ENCODE measurements at regions not wholly inside any gene's neighbourhood (a gene's known extent, or its start where the extent isn't known, plus 50 kb on each side); places are given as distances from the start of the nearest gene placed in this dataset.

DNA sequence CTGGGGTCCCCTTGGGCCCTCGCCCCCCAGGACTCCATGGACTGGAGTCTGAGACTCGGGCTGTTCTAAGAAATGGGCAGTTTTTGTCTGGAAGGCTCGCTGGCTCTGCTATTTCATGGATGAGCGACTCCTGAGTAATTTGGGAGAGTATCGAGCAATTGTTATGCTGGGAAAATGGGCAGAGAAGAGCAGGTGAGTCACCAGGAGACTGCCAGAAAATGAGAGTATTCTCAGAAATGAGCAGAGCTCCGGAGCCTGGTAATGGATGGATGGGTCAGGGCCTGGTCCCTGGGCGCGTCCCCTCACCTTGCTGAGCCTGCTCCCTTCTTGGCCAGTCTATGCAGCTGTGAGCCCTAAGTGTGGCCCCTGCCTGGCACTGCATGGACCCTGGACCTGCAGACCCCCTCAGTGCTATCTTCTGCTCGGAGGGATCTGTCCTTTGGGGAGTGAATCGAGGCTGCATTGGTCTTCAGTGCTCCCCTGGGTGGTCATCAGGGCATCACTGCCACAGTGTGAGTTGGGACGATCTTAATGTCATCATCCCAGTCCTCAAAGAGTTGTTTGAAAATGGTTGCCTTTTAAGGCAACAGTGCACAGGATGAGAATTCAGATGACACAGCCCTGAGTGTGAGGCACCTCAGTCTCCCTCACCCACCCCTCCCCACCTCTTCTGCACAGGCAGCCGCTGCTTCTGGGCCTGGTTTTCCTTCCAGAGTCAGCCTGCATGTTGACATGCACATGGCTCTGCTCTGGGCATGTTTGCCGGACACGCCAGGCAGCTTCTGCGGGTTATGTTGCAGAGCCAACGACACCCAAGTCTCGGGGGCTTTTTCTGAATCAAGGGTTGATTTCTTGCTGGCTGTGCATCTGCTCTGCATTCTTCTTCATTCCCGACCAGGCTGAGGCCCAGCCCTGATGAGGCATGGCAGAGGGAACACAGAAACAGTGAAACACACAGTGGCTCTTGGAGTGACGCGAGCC lies 519.0 kb downstream of the TBC1D22A start:
- no peak for DNase-seq (ENCODE audit: low spot score)

DNA sequence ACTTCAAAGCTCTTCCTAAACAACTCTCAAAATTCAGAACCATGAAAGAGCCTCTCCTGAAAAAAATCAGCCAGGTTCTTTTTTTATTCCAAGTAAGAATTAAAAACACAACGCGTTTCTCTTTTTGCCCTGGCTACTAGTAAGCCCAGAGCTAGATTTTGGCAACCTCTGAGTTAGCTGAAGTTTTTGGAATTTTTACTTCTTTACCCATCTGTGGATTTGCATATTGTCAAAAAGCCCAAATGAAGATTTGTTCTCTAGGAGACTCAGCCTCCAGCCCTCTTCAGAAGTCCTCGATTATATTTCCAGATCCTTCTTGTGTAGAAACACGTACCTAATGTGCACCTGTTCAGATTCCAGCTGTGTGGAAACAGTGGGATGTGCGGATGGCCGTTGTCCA lies 517.9 kb downstream of the TBC1D22A start:
- DNase-seq (ENCODE audit: low spot score) = no peak

DNA sequence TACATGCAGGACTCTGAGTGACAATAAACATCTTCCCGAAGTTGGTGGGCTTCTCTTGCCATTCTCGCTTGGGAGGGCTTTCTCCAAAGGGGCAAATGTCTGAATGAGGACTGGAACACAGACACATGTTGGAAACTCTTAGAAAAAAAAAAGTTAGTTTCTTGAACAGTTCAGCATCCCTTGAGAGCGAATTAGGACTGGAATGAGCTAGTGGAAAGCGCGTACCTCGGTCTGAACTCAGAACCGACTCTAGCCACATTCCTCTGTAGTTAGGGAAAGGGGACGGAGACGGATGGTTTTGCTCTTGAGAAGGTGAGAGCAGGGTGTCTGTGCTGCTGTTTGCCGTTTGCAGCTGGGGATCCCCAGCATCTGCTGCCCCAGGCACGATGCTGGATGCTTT lies 517.3 kb downstream of the TBC1D22A start:
- DNase-seq (ENCODE audit: low spot score) = no peak

DNA sequence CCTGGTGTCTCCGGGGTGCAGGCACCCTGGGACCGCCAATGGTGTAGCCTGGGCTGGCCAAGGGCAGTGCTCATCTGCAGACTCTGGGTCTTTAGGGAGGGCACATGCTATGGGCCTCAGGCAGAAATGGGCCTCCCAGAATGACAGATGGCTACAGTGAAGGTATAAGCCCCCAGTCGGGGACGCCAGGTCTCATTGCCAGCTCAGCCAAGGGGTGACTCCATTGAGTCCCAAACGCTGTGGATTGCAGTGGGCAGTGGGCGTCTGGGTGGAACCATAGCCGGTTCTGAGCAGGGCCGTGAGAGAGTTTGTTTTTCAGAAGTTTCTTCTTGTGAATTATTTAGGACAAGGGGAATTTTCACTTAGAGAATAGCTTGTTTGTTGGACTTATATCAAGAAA lies 516.9 kb downstream of the TBC1D22A start:
- DNase-seq (ENCODE audit: low spot score) = no peak

DNA sequence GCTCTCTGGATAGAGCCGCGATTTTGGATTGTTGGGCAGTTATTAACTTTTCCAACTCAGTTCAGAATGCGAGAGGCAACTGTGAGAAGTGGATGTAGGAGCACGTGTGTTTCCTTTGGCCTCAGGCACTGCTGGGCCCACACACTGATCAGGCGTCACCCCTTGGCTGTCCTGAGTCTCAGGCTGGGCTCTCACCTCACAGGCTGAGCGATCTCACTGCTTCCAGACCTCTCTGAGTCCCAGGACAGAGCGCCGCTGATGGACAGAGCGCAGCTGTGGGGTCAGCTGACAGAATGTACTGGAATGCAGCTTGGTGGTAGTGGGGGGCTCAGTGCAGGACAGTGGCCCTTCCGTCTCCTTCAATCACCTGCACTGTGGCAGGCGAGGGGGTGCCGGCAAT lies 516.2 kb downstream of the TBC1D22A start:
- no peak for DNase-seq (ENCODE audit: low spot score)

DNA sequence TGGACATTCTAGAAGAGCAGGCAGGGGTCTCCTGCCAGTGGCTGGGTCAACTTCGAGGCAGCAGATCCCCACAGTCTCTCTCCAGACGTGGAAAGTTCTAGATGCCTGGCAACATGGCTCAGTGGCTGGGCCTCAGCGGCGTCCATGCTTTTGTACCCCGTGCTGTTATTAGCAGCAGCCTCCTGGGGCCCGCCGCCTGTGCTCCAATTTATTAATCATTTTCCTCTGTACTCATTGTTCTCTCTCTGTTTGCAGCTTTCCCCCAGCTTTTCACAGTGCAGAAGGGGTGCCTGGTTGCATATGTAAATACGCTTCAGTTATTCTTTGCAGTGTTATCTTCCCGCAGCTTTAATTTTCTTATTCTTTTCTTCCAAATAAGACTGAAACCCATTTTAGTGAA lies 515.1 kb downstream of the TBC1D22A start:
- no peak for DNase-seq (ENCODE audit: low spot score)

DNA sequence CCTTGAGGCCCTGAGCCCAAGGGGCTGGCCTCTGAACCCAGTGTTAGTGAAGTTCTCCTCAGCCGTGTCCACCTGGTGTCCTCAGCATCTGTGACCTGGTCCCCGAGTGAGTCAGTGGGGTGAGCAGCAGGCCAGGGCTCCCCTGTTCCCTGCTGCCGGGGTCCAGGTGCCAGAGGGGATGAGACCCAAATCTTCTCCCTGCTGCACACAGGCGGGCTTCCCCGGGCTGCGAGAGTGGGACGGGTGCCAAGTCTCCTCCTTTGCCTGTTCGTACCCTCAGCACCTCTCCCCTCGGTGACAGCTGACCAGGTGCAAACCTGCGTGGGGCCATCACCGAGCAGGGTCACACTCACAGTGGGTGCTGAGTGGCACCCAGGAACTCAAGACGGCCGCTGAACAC lies 514.5 kb downstream of the TBC1D22A start:
- DNase-seq (ENCODE audit: low spot score) = no peak

DNA sequence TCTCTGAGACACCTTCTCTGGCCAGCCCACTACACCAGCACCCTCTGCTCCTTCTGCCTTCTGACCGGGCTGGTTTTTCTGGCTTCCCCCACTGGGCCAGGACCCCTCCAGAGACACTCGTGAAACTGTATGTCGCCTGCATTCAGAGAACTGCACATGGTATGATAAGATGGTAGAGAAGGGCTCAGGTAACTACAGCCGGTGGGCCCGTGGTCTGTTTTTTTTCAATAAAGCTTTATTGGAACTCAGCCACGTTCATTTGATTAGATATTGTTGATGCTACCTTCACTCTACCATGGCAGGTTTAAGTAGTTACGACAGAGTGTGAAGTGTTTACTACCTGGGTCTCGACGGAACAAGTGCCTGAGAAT lies 514.0 kb downstream of the TBC1D22A start:
- no peak for DNase-seq (ENCODE audit: low spot score)

DNA sequence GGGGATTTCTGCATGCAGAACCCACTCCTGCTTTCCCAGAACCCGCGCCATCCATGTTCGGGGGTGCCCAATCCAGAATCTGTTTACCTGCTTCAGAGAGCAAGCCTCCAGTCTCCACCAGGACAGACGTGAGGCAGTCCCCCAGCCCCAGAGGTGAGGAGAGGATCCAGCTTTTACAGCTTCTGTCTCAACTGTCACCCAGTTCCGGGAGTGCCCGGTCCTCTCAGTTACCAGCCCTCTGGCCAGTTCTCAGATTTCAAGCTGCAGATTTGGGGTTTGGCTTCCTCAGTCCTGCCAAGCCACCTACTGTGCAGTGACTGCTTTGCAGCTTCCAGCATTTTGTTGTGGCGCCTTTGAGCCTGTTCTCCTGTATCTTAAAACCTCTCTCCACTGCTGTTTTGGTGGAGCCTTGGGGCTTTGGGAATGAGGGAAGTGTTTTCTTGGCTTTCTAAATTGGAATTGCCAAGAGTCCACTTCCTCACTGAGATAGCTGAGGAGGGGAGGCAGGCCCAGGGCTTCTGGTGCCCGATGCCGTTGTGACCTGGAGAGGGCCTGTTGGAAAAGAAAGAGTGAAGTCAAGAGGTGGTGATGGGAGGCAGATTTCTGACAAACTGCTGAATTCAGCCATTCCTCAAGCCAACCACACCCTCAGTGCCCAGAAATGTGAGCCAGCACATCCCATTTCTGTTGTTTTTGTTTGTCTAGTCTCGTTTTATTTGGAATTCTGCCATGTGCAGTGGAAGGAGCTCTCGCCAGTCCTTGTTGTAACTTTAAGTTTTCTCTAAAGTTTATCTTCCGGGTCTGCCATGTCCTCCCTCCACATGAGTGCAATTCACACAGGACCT lies 513.4 kb downstream of the TBC1D22A start:
- no peak for DNase-seq (ENCODE audit: low spot score)

DNA sequence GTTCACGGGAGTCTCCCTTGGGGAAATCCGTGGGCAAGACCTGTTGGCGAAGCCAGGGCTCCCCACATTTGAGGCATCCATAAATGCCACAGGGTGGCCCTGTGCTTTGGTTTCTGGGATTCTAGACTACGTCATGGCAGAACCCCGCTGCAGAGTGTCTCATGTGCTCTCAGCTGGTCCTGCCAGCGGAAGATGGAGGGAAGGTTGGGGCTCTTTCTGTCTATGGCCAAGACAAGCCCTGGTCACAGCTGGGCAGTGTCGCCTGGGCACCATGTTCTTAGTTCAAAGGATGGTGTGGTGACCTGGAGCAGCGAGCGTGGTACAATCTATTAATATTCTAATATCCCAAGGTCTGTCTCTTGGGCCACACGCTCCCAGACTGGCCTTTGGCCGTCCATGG lies 511.7 kb downstream of the TBC1D22A start:
- no peak for DNase-seq (ENCODE audit: low spot score)

DNA sequence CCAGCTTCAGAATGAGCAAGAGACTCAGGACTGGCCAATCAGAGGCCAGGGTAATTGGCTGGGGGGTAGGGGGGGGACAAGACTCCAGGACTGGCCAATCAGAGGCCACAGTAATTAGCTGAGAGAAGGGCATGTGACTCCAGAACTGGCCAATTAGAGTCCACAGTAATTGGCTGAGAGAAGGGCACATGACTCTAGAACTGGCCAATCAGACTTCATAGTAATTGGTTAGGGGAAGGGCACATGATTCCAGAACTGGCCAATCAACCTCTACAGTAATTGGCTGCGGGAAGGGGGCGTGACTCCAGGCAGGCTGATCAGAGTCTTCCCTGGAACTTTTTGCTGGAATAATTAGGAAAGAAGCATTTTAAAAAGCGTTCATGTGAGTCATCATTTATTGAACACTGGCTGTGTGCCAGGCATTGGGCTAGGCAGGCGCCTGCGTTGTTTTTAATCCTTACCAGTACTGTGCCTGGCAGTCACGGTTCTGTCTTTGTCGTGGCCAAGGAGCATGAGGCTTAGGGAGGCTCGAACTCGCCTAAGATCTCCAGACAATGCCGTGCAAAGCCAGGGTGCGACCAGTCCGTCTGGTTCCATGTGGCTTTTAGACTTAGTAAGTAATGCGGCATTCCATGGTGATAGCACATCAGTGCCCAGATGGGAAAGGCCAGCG lies 508.1 kb downstream of the TBC1D22A start:
- DNase-seq (ENCODE audit: low spot score) = no peak

DNA sequence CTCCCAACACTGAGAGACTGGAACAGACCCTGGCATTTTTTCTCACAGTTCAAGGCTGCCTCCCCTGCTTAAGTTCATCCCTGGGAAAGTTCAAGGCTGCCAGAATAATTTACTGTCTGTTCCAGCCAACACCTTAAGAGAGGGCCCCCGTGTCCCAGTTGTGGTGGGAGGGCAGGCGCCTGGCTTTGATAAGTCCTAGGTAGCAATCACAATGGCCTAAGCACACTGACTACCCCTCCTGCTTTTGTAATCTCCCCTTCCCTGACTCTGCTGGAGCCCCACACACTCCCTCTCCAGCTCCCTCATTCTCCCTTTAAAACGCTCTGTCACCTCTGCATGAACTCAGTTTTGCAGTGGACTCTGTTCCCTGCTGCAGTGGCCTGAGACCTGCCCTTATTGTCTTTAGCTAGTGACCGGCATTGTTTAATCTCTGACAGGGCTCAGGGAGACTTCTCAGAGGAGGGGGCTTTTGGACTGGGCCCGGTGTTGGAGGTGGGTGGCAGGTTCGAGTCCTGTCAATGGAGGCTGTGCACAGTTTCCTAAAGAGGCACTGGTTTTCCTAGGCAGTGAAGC lies 507.2 kb downstream of the TBC1D22A start:
- no peak for DNase-seq (ENCODE audit: low spot score)

DNA sequence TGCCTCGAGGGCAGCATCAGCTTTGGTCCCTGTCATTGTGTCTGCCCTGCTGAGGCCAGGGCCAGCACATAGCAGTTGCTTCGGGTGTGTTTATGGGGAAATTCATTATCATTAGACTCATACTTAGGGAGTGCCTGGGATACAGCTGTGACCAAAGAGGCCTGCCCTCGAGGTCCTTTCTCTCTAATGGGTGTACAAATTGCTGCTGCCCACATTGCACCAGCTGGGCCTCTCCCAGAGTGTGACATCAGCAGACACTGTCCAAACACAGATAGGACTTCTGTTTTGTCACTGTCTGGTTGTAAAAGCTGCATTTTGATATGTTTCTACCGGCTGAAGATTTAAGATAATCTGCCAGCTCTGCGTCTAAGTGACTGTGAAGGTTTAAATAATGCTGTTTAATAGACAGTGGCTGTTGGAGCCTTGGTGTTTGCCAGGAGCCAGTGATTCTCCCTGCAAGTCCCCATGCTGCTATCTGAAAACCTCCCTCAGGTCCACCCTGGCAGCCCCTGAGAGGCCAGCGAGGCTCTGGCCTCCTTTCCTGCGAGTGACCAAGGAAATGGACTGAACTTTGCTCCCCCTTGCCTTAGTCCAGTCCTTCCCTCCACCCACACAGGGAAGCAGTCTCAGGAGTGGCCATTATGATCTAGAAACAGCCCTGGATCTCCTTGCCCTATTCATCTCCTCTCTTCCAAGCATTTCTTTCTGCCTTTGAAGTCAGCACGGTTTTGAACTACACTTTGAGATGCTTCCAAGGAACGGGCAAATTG lies 505.2 kb downstream of the TBC1D22A start:
- no peak for DNase-seq (ENCODE audit: low spot score)

DNA sequence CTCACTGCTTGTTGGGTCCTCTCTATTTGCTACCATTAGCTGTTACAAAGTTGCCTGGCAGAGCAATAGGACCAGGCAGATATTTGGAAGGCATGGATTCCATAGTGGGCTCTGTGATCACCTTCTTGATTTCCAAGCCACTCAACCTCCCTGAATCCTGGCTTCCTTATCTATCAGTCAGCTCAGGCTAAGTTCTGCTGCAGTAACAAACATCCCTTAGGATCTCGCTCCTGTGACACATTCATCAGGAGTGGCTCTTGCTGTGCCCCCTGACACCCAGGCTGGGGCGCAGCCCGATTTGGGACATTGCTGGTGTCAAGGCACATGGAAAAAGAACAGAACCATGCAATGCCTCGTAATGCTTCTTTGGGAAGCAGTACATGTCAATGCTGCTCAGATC lies 503.9 kb downstream of the TBC1D22A start:
- no peak for DNase-seq (ENCODE audit: low spot score)

DNA sequence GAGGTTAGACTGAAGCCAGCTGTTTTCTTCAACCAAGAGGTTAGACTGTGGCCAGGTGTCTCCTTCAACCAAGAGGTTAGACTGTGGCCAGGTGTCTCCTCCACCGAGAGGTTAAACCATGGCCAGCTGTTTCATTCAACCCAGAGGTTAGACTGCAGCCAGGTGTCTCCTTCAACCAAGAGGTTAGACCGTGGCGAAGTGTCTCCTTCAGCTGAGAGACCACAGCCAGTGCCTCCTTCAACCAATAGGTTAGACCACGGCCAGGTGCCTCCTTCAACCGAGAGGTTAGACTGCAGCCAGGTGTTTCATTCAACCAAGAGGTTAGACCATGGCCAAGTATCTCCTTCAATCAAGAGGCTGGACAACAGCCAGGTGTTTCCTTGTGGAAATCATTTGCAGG lies 498.1 kb downstream of the TBC1D22A start:
- DNase-seq (ENCODE audit: low spot score) = no peak

DNA sequence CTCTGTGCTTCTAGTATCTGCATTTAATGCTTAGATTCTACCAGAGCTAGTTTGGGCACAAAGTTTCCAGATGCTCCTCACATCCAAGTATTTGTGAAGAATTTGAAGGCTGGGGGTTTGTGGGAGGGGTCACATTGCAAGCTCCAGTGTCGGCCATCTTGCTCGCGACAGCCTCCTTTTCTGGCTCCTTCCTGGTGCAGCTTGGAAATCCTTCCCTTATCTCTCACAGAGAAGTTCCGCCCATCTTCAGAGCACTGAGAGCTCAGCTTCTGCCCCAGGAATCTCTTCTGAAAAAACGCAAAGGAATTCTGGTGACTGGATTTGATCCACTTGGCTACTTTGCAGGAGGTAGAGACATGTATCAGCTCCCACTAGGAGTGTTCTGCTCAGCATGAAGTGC lies 497.5 kb downstream of the TBC1D22A start:
- no peak for DNase-seq (ENCODE audit: low spot score)

DNA sequence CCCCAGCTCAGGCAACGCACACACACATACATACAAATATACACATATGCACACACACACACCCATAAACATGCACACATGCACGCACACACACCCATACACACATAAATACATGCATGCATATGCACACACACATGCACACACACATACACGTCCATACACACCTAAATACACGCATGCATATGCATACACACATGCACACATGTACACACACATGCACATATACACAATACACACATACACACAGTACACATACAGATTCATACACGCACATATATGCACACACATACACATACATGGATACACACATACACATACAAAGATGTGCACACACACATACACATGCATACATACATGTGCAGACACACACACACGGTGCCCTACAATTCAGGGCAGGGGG lies 496.6 kb downstream of the TBC1D22A start:
- DNase-seq (ENCODE audit: low spot score) = no peak

DNA sequence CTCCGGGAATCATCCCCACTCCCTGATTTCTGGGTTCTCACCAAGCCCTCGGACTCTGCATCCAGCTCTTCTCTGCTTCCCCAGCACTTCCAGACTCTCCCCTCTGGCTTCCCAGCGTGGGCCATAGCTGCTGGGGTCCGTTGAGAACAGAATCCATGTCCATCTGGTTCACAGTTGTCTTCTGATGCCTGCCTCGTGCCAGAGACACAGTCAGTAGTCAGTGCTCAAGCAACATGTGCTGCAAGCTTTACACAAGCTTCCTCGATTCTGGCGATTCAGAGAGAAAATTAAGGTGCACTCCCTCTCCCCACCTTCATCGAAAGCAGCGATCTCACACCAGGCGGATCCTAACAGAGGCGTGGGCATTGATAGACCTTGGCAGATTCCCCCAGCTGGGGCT lies 495.5 kb downstream of the TBC1D22A start:
- no peak for DNase-seq (ENCODE audit: low spot score)

DNA sequence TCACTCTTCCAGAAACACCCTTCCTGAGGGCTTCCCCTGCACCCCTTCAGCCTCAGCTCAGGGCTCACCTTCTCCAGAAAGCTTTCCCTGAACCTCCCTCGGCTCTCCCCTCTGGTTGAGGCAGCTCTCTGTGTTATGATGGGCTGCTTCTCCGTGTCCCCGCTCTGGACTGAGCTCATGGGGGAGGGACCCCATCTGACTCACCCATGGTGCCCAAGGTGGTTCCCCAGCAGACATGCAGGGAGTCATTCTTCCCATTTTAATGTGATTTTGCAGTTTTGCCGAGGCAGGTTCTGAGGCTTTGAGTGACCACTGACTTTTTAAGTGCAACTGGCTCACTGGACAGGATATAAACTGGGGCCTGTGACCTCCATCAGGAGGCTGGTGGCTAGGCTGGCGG lies 495.1 kb downstream of the TBC1D22A start:
- no peak for DNase-seq (ENCODE audit: low spot score)

DNA sequence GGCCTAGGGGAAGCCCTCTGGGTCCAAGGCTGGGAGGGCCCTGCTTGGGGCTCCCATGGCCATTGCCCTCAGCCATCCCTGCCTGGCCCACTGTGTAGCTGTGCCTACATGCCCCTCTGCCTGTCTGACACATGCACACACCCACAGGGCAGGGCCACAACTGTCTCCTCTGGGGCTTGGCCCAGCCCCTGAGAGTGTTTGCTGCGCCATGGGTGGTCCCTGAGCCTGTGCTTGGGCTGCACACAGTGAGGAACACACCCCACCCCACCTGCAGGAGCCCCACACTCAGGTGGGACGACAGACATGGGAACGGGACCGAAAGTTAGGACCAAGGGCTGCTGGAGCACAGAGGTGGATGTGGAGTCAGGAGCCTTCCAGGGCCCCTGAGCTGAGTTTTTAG lies 489.5 kb downstream of the TBC1D22A start:
- DNase-seq (ENCODE audit: low spot score) = no peak

DNA sequence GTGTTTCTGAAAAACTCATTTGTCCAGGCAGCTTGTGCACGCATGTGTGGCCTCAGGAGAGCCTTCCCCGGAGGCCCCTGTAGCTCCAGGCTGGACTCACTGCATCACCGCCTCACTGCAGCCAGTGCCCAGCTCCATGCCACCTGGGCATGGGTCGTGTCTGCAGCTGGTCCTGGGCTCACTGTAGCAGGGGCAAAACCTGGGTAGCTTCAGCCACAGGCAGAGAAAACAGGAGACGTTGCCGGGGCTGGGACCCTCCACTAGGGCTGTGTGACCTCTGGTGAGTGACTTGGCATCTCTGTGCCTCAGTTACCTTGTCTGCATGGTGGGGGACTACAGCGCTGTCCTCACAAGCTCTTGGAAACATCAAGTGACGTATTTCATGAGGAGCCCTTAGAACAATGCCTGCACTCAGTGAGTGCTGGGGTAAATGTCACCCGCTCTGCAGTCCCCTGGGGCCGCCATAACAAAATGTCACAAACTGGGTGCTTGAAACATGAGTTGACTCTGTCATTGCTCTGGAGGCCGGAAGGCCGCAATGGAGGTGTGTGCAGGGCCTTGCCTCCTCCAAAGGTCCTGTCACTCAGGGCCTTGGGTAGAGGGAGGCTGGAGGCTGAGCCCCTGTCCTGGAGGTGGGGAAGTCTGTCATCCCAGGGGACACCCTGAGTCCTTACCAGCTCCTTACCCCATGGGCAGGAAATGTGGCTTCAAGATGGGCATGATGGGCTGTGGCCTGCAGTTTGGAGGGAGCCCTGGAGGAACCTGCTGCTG lies 488.7 kb downstream of the TBC1D22A start:
- no peak for DNase-seq (ENCODE audit: low spot score)
